ENCODE measurements at regions not wholly inside any gene's neighbourhood (a gene's known extent, or its start where the extent isn't known, plus 50 kb on each side); places are given as distances from the start of the nearest gene placed in this dataset.

- TF ChIP-seq CREB5 (CRISPR knock-in tag; IDR thresholded peaks at IDR 0.05; ENCODE audit: low read depth) (no peak), POU6F1 (CRISPR knock-in tag; IDR thresholded peaks at IDR 0.05; ENCODE audit: borderline replicate concordance, low read depth) (no peak), OSR1 (CRISPR knock-in tag; IDR thresholded peaks at IDR 0.05) (no peak), TCF4 (CRISPR knock-in tag; IDR thresholded peaks at IDR 0.05; ENCODE audit: borderline replicate concordance) (no peak), ZNF565 (CRISPR knock-in tag; conservative IDR thresholded peaks at IDR 0.05; ENCODE audit: low read depth) (no peak), ZNF8 (CRISPR knock-in tag; IDR thresholded peaks at IDR 0.05) (no peak), ISL1 (CRISPR knock-in tag; IDR thresholded peaks at IDR 0.05) (no peak), PPARA (CRISPR knock-in tag; IDR thresholded peaks at IDR 0.05; ENCODE audit: borderline replicate concordance) (no peak), PATZ1 (CRISPR knock-in tag; IDR thresholded peaks at IDR 0.05; ENCODE audit: borderline replicate concordance) (no peak), CSDC2 (CRISPR knock-in tag; IDR thresholded peaks at IDR 0.05) (no peak), ZFP3 (CRISPR knock-in tag; IDR thresholded peaks at IDR 0.05) (no peak), CSRNP3 (CRISPR knock-in tag; IDR thresholded peaks at IDR 0.05) (no peak), ZFP30 (CRISPR knock-in tag; IDR thresholded peaks at IDR 0.05) (no peak), RARB (CRISPR knock-in tag; IDR thresholded peaks at IDR 0.05) (no peak)
Measured at GRCh38 chr18:30522288-30522929, 520.1 kb downstream of the DSC3 start.

GRCh38 chr18:30514059-30514458, 528.5 kb downstream of the DSC3 start:
- TF ChIP-seq BACH2 (CRISPR knock-in tag; IDR thresholded peaks at IDR 0.05; ENCODE audit: borderline replicate concordance) (no peak), PPARA (CRISPR knock-in tag; IDR thresholded peaks at IDR 0.05; ENCODE audit: borderline replicate concordance) (no peak), RARB (CRISPR knock-in tag; IDR thresholded peaks at IDR 0.05) (no peak), ZFP30 (CRISPR knock-in tag; IDR thresholded peaks at IDR 0.05) (no peak), POU6F1 (CRISPR knock-in tag; IDR thresholded peaks at IDR 0.05; ENCODE audit: borderline replicate concordance, low read depth) (no peak), TCF4 (CRISPR knock-in tag; IDR thresholded peaks at IDR 0.05; ENCODE audit: borderline replicate concordance) (no peak), TSHZ2 (CRISPR knock-in tag; IDR thresholded peaks at IDR 0.05) (no peak), CSDC2 (CRISPR knock-in tag; IDR thresholded peaks at IDR 0.05) (no peak), ZC3H10 (CRISPR knock-in tag; IDR thresholded peaks at IDR 0.05) (no peak), ZNF8 (CRISPR knock-in tag; IDR thresholded peaks at IDR 0.05) (no peak), PATZ1 (CRISPR knock-in tag; IDR thresholded peaks at IDR 0.05; ENCODE audit: borderline replicate concordance) (no peak), ARNTL (CRISPR knock-in tag; IDR thresholded peaks at IDR 0.05; ENCODE audit: borderline replicate concordance, low read depth) (no peak), GLIS3 (CRISPR knock-in tag; IDR thresholded peaks at IDR 0.05) (no peak), TOX (CRISPR knock-in tag; IDR thresholded peaks at IDR 0.05; ENCODE audit: borderline replicate concordance) (no peak), CREB5 (CRISPR knock-in tag; IDR thresholded peaks at IDR 0.05; ENCODE audit: low read depth) (no peak), ESRRG (CRISPR knock-in tag; IDR thresholded peaks at IDR 0.05) (no peak), ZFP3 (CRISPR knock-in tag; IDR thresholded peaks at IDR 0.05) (no peak)
- ATAC-seq, result no peak

More at GRCh38 chr18:30522288-30522929, 520.1 kb downstream of the DSC3 start:
- no peak for ATAC-seq

Measured in SK-N-SH treated with all-trans-retinoic acid at 6 μM for 48 hours (cell line).